Ovary (tissue), 7 donors: ENCODE measurements at regions not wholly inside any gene's neighbourhood (a gene's known extent, or its start where the extent isn't known, plus 50 kb on each side); places are given as distances from the start of the nearest gene placed in this dataset.

Experiments
- DNase-seq, 5 donors: peaks; one replicate each; pipeline ENCODE4 v3.0.0-alpha.2; 2019 to 2020
- H3K27ac ChIP-seq, 2 donors: fragments of 200-600 bp; one replicate each; pipeline versions ENCODE4 v1.5.1 to v1.8.0; 2019 to 2022
- H3K27me3 ChIP-seq: fragments of 200-600 bp; one replicate; pipeline ENCODE4 v1.8.0; 2022
- H3K36me3 ChIP-seq: fragments of 200-600 bp; sonication (generic); one replicate; pipeline ENCODE4 v1.5.1; 2019
- H3K4me1 ChIP-seq: one replicate; pipeline ENCODE4 v1.8.1; 2013; ENCODE audit warnings: mild to moderate bottlenecking, moderate library complexity; ENCODE audit not compliant: insufficient read depth
- H3K4me3 ChIP-seq: fragments of 200-600 bp; sonication (generic); one replicate; pipeline ENCODE4 v1.5.1; 2017
- H3K9me3 ChIP-seq, 2 donors: fragments of 200-600 bp in 1 of 2; sonication (generic) in 1 of 2; one replicate each; pipeline versions ENCODE4 v1.5.1 to v1.8.1; 2013 to 2019; ENCODE audit warnings: mild to moderate bottlenecking in 1 of 2, moderate library complexity in 1 of 2
- CTCF ChIP-seq, 3 donors: fragments of 450-650 bp in 2 of 3; fragments of 200-600 bp in 1 of 3; IDR thresholded peaks; one replicate each; pipeline versions ENCODE4 v1.5.1 to v1.8.0; 2016 to 2022; ENCODE audit warnings: antibody characterized with exemption in 3 of 3, mild to moderate bottlenecking in 1 of 3
- EP300 ChIP-seq: sonication (generic); formaldehyde crosslinking; IDR thresholded peaks from one replicate; pipeline ENCODE4 v1.6.1; 2017; ENCODE audit warnings: antibody characterized with exemption
- POLR2A ChIP-seq: fragments of 450-650 bp; IDR thresholded peaks from one replicate; pipeline ENCODE4 v1.6.1; 2017; ENCODE audit warnings: antibody characterized with exemption, mild to moderate bottlenecking, moderate library complexity
- WGBS, 3 donors: extraction: QIAGEN DNeasy Blood & Tissue Kit in 1 of 3; methylation state at CpG; one replicate each; pipeline versions ENCODE4 v1.1.5 to v1.1.7; 2013 to 2017; 5-methylcytosine and 5-hydroxymethylcytosine counted together
- intact Hi-C, 4 donors: fragments of 100-400 bp; cut with DNase I; formaldehyde crosslinking; loops; one replicate each; pipeline versions ENCODE4 v1.11.0 to v1.15.1; 2022 to 2023
- donor health status: DM: no; HTN: no; CAD: no; lungs with moderate emphysema.
- donor health status: DM: no; HTN: no; CAD: no.
- donor health status: Bipolar disorder and iron deficiency.
- donor health status: DM: no; HTN: no; CAD: no.
- donor health status: DM: yes; HTN: yes; CAD: no.

- peaks cover 5% of the 10 kb centered on the region for H3K4me1 ChIP-seq
- WGBS, 3 donors: 67 to 71% (median 69%) methylated on average over 4 of the region's 4 CpGs
These were observed 99.5 kb upstream of the TSPAN2 start for GRCh38 chr1:115188680-115189395.

GRCh38 chr1:115186711-115187265, 97.5 kb upstream of the TSPAN2 start:
- no peak for DNase-seq
- H3K36me3 ChIP-seq: no peaks in the 10 kb centered on the region
- WGBS, 3 donors: 58 to 80% (median 61%) methylated on average over 8 of the region's 8 CpGs
- H3K4me3 ChIP-seq: no peak overlapping the region
- intact Hi-C loops: no loop called here
- H3K4me1 ChIP-seq: peaks cover 5% of the 10 kb centered on the region
- H3K9me3 ChIP-seq: no peaks in the 10 kb centered on the region
- H3K27ac ChIP-seq: no peak overlapping the region
- H3K27me3 ChIP-seq: no peaks in the 10 kb centered on the region
- TF ChIP-seq POLR2A (no peak), EP300 (no peak), CTCF (IDR thresholded peaks at IDR 0.05) (no peak)

More at GRCh38 chr1:115188680-115189395, 99.5 kb upstream of the TSPAN2 start:
- TF ChIP-seq CTCF (IDR thresholded peaks at IDR 0.05): no peak
- no peak for TF ChIP-seq POLR2A
- TF ChIP-seq EP300: no peak
- Histone ChIP-seq H3K27ac (no peak overlapping the region), H3K36me3 (no peaks in the 10 kb centered on the region), H3K9me3 (no peaks in the 10 kb centered on the region), H3K4me3 (no peak overlapping the region), H3K27me3 (no peaks in the 10 kb centered on the region)
- DNase-seq: no peak
- intact Hi-C loops: no loop called here

- Histone ChIP-seq H3K9me3 (no peaks in the 10 kb centered on the region), H3K4me3 (no peak overlapping the region), H3K27me3 (no peaks in the 10 kb centered on the region), H3K27ac (no peak overlapping the region), H3K4me1 (peaks cover 1% of the 10 kb centered on the region), H3K36me3 (no peaks in the 10 kb centered on the region)
- intact Hi-C loops: no loop called here
- TF ChIP-seq EP300: no peak
- DNase-seq: no peak
- 64 to 82% (median 76%) methylated on average over 4 of the region's 4 CpGs for WGBS, 3 donors
These were observed 96.0 kb upstream of the TSPAN2 start for GRCh38 chr1:115185336-115185735.

- no peaks in the 10 kb centered on the region for H3K36me3 ChIP-seq
- DNase-seq: peak in 1 of 5 donors; percentile 22
- WGBS, 3 donors: 93 to 99% (median 98%) methylated on average over 5 of the region's 5 CpGs
- no peak overlapping the region for H3K4me3 ChIP-seq
- H3K9me3 ChIP-seq: no peaks in the 10 kb centered on the region
- no peak overlapping the region for H3K27ac ChIP-seq
- no peaks in the 10 kb centered on the region for H3K27me3 ChIP-seq
- intact Hi-C loops: no loop called here
- TF ChIP-seq POLR2A (no peak), EP300 (no peak), CTCF (IDR thresholded peaks at IDR 0.05) (no peak)
- peaks cover 1% of the 10 kb centered on the region for H3K4me1 ChIP-seq
These were observed 95.6 kb upstream of the TSPAN2 start for GRCh38 chr1:115184951-115185331.

- intact Hi-C loops: no loop called here
- no peaks in the 10 kb centered on the region for H3K4me1 ChIP-seq
These were observed 95.1 kb upstream of the TSPAN2 start for GRCh38 chr1:115184260-115184950.

More at GRCh38 chr1:115184260-115184950, 95.1 kb upstream of the TSPAN2 start:
- Histone ChIP-seq H3K4me3 (no peak overlapping the region), H3K27ac (no peak overlapping the region), H3K36me3 (no peaks in the 10 kb centered on the region), H3K9me3 (no peaks in the 10 kb centered on the region), H3K27me3 (no peaks in the 10 kb centered on the region)
- 61 to 79% (median 78%) methylated on average over 5 of the region's 5 CpGs for WGBS, 3 donors
- DNase-seq: no peak
- no peak for TF ChIP-seq EP300
- TF ChIP-seq POLR2A: no peak
- TF ChIP-seq CTCF (IDR thresholded peaks at IDR 0.05): no peak
